H1 (cell line): ENCODE measurements at regions not wholly inside any gene's neighbourhood (a gene's known extent, or its start where the extent isn't known, plus 50 kb on each side); places are given as distances from the start of the nearest gene placed in this dataset.

ENCODE experiments used
- ASH2L ChIP-seq: fragments of 200-600, 300-600 bp; sonication (generic); IDR thresholded peaks from one replicate; pipeline ENCODE4 v1.7.1; 2017; ENCODE audit warnings: low read length
- CHD7 ChIP-seq: fragments of 300-600 bp; sonication (generic); IDR thresholded peaks from 2 replicates; pipeline ENCODE4 v1.7.1; 2012; ENCODE audit warnings: low read length, moderate library complexity, mild to moderate bottlenecking, inconsistent platforms; ENCODE audit not compliant: insufficient replicate concordance
- EP300 ChIP-seq, 2 experiments: IDR thresholded peaks; 1 replicate in 1 of 2; 2 replicates in 1 of 2; pipeline ENCODE4 v1.6.1; 2011 to 2012; ENCODE audit warnings: low read depth in 2 of 2, low read length in 2 of 2, mild to moderate bottlenecking in 2 of 2, borderline replicate concordance in 1 of 2, inconsistent platforms in 1 of 2, moderate library complexity in 1 of 2
- NRF1 ChIP-seq: IDR thresholded peaks from 2 replicates; pipeline ENCODE4 v1.6.1; 2011; ENCODE audit warnings: mild to moderate bottlenecking, low read depth, low read length, improper control_type of control experiment
- RAD21 ChIP-seq, 2 experiments: IDR thresholded peaks in 1 of 2; conservative IDR thresholded peaks in 1 of 2; 2 replicates each; pipeline ENCODE4 v1.6.1; 2011; ENCODE audit warnings: low read depth in 2 of 2, low read length in 2 of 2, improper control_type of control experiment in 1 of 2, inconsistent platforms in 1 of 2, mild to moderate bottlenecking in 1 of 2, moderate library complexity in 1 of 2

GRCh38 chr7:50156163-50156562 lies 63.1 kb upstream of the ZPBP start (continued):
- TF ChIP-seq RAD21 (IDR thresholded peaks at IDR 0.05 in 1 of 2, conservative IDR thresholded peaks at IDR 0.05 in 1 of 2; ENCODE audit: low read depth in 2 of 2, low read length in 2 of 2) (no peak), EP300 (IDR thresholded peaks at IDR 0.05; ENCODE audit: borderline replicate concordance in 1 of 2, low read depth in 2 of 2, low read length in 2 of 2) (no peak), NRF1 (no peak), CHD7 (no peak), ASH2L (no peak)
